NCI-H748 (cell line): ENCODE measurements at regions not wholly inside any gene's neighbourhood (a gene's known extent, or its start where the extent isn't known, plus 50 kb on each side); places are given as distances from the start of the nearest gene placed in this dataset.
"Not testable (repeated sequence)": the region's sequence is repeated elsewhere in the genome, so short reads cannot be mapped to it uniquely, and the experiment has no call there.

Source experiments
- DNase-seq: peaks from one replicate; lab custom pipeline; 2025; ENCODE audit not compliant: unreplicated experiment; lab: John Stamatoyannopoulos, UW

- DNase-seq, result no peak
Observed at GRCh38 chr7:121501566-121501965, 105.5 kb upstream of the FAM3C start.

DNA sequence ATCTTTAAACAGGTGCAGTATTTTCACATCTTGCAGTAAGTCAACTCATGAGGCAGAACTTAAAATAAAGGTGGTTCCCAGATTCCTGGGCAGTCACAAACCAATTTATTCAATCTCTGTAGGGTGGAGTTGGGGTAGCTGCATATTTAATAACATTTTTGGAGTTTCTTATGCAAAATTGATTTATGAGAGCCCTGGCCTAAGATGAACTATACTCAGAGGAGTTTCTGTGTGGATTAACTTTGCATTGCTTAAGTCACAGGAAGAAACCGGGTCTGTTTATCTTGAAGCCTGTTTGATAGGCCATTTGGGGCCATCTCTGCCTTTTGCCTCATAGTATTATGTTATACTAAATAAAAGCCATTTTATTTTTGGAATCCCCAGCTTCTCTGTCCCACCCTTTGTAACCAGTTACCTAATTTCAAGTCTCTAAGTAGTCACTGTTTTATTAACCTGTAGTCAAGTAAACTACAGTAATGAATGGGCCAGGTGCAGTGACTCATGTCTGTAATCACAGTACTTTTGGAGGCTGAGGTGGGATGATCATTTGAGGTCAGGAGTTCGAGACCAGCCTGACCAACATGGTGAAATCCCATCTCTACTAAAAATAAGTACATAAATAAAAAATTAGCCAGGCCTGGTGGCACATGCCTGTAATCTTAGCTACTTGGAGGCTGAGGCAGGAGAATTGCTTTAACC, 104.4 kb upstream of the FAM3C start:
- DNase-seq, result no peak

DNA sequence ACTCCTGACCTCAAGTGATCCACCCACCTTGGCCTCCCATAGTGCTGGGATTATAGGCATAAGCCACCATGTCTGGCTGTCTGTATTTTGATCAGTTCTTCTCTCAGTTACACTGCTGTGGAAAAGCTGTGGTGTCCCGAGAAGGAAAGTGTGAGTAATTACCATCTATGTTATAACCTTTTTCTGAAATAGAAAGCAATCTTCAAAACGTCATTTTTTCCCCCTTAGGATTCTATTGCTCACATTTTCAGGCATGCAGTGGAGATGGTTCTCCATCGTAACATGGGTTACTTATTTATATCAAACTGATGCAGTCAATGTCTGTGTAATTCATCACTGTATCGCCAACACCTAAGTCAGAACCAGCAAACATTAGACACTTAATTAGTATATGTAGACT, 103.5 kb upstream of the FAM3C start:
- DNase-seq, result no peak

- DNase-seq, result no peak
Observed at GRCh38 chr7:121498816-121499215, 102.7 kb upstream of the FAM3C start.

- not testable (repeated sequence) for DNase-seq
Observed at GRCh38 chr7:121497545-121497944, 101.4 kb upstream of the FAM3C start.

GRCh38 chr7:121494516-121494915, 98.4 kb upstream of the FAM3C start:
- no peak for DNase-seq

- no peak for DNase-seq
Observed at GRCh38 chr7:121493553-121493952, 97.4 kb upstream of the FAM3C start.

DNA sequence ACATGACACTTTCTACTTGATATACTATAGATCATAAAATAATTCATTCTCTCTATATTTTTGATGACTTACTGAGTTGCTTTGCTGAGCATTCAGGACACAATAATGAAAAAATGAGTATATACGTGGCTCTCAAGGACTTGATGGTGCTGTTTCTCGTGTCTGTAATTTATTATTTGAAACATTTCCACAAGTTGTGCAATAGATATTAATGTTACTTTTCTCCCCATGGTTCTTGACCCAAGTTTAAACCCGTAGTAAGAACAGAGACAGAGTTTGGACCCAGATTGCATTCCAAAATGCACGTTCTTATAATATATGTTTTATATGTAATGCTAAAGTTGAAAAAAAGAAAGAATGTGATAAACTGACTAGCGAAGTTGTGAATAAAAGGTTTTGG, 94.2 kb upstream of the FAM3C start:
- no peak for DNase-seq

GRCh38 chr7:121489440-121489839, 93.3 kb upstream of the FAM3C start:
- no peak for DNase-seq

DNA sequence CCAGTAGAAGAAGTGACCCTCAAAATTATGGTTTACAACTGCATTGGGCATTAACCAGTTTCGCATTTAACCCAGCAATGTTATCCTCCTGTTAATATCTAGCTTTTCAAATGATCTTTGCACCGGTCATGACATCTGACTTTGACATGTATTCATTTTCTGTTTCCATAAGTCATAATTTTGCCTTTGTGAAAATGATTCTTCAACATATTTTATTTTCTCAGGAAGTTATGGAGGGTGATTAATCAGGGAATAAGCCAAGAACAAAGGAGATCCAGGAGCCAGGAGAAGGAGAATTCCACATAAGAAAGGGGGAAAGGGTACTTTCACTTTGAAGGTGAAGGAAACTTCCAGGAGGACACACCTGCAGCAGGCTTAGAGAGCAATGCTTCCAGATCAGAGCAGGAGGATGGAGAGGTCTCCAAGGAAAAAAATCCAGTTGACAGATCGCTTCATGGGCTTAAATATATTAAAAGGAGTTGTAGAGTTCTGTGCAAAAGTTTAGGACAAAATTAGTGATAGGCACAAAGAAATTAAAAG, 92.1 kb upstream of the FAM3C start:
- no peak for DNase-seq

DNA sequence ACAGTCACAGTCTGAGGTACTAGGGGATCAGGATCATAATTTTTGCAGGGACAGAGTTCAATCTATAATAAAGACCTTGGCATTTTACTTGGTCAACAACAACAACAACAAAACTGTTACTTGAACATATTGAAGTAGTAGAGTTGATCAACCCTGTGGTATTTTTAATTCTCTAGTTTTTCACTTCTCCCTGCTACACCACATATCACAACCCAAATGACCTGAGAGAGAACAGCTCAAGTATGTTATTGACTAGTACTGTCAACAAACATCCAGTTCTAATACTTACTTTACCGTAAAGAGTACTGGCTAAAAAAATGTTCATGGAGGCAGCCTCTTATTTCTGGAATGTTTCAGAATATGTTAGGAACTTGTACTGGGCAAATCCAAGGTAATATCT, 90.5 kb upstream of the FAM3C start:
- DNase-seq, result no peak

DNA sequence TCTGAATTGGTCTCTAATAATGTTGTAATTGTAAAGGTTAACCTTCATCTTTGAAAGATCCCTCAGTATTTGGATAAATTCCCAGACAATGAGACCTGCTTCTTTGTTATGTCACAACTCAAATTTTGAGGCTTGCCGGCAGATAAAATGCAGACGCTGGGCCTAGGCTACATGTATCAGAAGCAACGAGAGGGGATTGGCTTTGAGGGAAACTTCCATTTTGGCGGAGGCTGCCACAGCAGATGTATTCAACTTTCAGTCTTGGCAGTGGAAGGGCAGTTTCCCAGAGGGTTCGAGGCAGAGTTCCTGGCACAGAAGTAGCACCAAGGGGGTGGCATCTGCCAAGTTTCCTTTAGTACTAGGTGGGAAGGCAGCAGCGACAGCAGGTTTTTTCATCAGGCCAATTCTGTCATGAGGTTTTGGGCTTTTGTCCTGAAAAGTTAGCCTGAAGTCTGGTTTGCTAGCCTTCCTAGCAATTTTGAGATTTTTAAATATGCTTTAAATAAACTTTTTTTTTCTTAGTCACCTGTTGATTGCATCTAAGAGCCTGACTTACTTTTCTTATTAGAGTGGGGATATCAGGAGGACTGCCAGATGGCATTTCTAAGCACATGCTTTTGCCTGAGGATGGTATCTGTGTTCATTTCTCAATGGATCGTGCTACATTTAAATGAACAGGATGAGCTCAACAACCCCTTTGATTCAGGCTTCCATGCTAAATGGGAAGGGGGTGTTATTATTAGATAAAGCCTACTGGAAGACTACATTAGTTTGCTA, 89.5 kb upstream of the FAM3C start:
- DNase-seq, result no peak

DNA sequence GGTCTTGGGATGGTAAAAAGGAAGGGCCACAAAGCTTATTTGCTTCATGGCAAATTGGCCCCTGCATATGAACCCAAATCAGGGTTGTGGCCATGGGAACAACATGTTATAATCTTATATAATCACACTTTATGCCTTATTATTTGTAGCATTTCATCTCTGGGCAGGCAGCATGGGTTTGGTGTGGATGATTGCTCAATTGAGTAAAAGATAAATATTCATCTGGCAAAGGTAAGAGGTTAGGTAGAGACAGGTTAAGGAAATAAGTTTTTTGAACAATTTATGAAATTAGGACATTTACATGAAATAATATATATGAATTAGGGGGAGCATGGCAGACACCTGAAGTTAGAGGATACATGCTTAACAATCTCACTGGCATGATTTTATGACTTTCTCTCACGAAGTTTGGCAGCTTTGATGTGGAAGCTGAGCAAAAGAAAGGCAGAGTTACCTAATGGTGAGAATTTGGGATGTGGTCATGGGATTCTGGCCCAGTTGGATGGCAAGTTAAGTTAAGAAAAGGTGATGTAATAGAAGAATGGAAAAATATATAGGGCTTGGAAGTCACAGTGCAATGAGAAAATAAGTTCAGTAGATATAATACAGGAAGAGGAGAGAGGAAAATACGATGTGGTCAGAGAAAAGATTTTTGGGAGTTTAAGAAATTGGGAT, 88.1 kb upstream of the FAM3C start:
- DNase-seq, result no peak

DNA sequence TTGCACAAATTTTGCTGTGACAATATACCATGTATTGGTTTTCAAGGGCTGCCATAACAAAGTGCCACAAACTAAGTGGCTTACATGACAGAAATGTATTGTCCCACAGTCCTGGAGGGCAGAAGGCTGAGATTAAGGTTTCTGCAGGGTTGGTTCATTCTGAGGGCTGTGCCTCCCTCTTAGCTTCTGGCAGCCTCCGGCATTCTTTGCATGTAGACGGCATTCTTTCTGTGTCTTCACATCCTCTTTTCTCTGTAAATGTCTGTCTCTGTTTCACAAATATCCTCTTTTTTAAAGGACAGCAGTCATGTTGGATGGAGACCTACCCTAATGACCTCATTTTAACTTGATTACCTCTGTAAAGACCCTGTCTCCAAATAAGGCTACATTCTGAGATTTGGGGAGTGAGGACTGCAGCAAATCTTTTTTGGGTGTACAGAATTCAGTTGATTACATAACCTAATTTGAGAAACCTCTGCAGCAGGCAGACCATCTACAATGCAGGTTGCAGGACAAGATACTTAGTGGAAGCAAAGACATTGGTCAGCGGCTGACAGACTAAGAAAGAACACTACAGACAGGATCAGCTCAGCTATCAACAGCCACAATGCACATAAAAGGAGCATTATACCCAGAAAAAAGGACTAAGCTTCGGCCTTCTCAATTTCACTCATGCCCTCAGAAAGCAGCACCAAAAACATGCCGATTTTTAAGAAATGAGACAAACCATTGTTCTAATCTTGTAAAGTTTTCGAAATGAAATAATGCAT, 84.6 kb upstream of the FAM3C start:
- no peak for DNase-seq

- DNase-seq, result no peak
Observed at GRCh38 chr7:121480058-121480457, 84.0 kb upstream of the FAM3C start.

GRCh38 chr7:121479466-121479865, 83.4 kb upstream of the FAM3C start:
- no peak for DNase-seq

DNA sequence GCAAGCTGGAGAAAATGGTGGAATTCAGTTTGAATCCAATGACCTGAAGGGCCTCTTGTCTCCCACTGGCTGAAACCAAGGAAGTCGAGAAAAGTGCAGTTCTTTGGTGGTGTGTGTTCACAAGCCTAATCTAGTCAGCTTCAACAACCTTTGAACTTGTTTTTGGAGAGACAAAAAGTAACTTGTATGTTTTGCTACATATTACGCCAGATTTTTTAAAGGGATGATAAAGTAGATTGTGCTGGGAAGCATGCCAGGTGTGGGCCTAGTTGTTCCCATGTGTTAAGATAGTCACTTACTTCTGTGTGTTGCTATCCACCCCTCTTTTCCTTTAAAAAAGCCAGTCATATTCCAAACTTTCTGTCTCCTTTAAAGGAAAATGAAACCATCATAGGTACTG, 79.7 kb upstream of the FAM3C start:
- DNase-seq, result no peak

DNA sequence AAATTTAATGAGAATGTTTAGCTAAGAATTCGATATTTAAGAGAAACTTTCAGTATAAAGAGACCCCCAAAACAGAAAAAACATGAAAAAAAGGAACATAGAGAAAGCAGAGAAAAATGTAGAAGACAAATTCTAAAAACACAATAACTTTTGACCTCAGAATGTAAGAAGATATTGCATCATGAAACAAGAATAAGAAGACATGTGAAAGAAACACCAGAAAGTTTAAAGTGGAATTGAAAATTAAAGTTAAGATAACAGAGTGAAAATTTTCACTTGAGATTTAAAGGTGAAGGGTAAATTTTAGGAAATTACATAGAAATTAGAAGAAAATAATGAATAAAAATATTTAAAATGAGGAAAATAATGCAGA, 78.2 kb upstream of the FAM3C start:
- no peak for DNase-seq

GRCh38 chr7:121473645-121474300, 77.7 kb upstream of the FAM3C start:
- no peak for DNase-seq

- DNase-seq, result no peak
Observed at GRCh38 chr7:121466455-121466854, 70.3 kb upstream of the FAM3C start.

DNA sequence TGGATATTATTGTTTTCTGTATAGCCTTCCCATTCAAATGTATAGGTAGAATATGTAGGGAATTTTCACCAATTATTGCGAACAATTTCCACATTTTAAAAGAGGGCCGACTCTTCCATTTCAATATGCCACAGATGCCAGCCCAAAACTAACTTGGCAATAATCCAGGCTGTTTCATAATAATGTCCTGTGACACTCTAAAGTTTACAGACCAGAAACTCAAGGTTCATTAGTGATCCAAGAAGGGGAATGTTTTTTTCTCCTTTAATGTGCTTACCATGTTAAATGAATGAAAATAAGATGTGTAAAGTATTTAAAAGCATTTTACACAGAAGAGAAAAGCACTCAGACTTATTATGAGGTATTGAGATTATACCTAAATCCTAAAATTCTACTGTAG, 63.0 kb upstream of the FAM3C start:
- no peak for DNase-seq
